ENCODE measurements at regions not wholly inside any gene's neighbourhood (a gene's known extent, or its start where the extent isn't known, plus 50 kb on each side); places are given as distances from the start of the nearest gene placed in this dataset.

GRCh38 chr11:120025606-120026335, 112.1 kb downstream of the TRIM29 start:
- TF ChIP-seq CTCF (IDR thresholded peaks at IDR 0.05; ENCODE audit: low read depth, low read length) (no peak), EZH2phosphoT487 (IDR thresholded peaks at IDR 0.05; ENCODE audit: low read depth) (no peak)
